HG03354 (cell line): ENCODE measurements at regions not wholly inside any gene's neighbourhood (a gene's known extent, or its start where the extent isn't known, plus 50 kb on each side); places are given as distances from the start of the nearest gene placed in this dataset.

Experiments used
- ATAC-seq: cut with Tn5 transposase; IDR thresholded peaks from one replicate; pipeline ENCODE4 v1.9.1; 2021; ENCODE audit warnings: mild to moderate bottlenecking; ENCODE audit not compliant: unreplicated experiment, poor library complexity, severe bottlenecking

DNA sequence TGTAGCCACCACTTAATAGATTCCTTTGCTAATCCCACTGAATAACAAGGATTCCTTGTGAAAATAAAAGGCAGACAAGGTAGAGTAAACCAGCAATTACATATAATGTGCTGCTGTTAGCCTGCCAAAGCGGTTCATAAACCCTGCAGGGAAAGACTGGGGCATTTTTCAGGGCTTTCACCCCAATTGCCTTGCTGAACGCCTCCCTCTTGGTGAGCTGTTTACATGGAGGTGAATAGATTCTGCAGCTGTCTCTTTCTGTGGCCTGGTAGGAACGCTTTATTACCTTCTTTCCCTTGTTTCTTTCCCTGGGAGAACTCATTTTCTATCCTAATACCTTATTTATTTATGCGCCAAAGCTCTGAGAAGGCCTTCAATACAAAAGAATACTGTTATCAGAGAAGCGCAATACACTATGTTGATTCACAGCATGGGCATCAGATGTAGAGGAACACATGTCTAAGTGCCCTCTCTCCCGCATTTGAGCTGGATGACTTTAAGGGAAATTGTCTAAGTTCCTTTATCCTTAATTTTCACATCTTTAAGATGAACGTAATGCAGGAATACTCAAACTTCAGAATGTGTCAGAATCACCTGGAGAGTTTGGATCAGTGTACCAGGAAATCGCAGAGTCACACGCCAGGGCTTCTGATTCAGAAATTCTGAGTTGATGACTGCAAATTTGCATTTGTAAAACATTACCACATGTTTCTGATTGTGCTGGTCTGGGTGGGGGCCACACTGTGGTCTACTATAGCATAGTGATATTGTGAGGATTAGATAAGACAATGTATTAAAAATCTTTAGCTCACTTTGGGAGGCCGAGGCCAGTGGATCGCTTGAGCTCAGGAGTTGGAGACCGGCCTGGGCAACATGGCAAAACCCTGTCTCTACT, 1203.8 kb downstream of the SORCS3 start:
- ATAC-seq, result no peak

DNA sequence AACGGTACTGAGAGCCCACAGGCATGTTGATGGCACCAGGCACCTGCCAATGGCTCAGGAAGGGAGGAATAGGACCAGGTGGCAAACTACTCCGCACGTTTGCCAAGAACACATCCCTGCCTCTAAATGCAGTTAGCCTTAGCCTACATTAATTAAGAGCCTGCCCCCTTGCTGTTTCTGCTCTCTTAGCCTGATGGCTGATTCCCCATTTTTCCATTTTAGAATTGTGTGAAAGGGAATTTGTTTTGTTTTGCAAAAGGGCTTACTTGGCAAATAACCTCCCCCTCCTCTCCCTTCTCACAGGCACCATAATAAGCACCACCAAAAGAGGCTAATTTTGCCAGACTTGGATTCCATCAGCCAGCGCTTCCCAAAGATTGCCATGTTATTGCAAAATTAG, 1203.2 kb downstream of the SORCS3 start:
- no peak for ATAC-seq

DNA sequence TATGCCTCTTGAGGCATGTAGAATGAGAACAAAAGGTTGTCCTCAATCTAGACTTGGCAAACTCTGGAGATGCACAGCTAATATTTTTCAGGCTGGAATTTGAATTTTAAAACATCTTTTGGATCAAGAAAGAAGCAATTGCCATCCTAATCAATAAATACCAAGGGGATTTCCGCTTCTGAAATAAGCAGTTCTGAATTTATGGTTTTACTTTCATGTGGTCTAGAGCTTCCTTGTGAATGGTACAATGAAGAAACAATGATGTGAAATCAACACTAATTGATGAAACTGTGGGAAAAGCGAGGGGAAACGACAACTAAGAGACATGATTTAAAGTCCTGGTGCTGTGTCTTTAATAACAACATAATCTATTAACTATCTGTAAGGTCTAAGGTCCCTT, 1202.7 kb downstream of the SORCS3 start:
- no peak for ATAC-seq

DNA sequence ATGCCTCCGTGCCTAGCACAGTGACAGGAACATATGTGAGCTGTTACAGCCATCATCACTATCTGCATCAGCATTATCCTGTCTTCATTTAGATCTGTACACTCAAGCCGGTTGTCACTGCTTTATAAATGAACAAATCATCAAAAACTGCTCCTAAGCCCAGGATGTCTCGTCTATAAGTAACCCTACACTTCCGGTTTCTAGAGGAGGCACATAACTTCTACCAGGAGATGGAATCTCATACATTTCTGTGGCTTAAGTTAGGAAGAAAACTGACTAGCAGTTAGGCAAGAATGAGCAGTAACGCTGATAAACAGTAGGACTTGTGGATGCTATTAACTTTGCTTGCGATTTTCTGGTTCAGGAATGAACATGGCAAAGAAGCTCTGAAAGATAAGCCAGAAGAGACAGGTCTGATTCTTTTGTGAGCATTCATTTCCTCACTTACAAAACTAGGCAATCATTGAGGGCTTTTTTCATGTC, 1199.2 kb downstream of the SORCS3 start:
- ATAC-seq, result no peak

DNA sequence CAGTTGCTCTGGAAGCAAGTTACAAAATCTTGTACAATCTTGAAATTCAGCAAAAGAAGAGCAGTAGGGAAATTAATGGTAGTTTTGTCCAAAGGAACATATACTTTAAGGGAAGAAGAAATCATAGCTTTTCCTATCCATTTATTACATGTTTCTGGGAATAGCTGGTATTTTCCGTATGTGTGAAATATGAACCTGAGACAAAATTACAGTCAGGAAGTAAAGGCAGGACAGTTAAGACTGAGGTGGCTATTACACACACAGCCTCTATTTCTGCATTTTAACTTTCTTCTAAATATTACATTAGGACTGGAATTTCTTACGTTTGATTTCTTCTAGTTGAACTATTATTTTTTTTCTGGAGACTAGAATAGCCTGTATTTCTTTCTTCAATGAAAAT, 1197.3 kb downstream of the SORCS3 start:
- no peak for ATAC-seq

DNA sequence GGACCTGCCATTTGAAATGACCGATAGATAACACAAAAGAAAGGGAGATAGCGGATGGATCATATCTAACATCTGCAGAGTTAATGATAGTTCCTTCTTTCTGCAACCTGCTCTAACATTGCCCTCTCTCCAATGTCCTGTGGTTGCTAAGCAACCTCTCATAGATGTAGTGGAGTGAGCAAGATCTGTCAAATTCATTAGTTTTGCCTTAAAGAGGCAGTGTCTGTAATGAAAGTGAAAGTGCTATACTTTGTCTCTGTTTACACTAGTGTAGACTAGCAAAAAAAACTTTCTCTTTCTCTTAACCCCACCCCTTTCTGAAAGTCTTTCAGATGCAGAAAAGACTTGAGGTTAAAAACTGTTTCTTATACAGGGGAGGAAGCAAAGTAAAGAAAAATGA, 1196.9 kb downstream of the SORCS3 start:
- peak; percentile 94 for ATAC-seq

DNA sequence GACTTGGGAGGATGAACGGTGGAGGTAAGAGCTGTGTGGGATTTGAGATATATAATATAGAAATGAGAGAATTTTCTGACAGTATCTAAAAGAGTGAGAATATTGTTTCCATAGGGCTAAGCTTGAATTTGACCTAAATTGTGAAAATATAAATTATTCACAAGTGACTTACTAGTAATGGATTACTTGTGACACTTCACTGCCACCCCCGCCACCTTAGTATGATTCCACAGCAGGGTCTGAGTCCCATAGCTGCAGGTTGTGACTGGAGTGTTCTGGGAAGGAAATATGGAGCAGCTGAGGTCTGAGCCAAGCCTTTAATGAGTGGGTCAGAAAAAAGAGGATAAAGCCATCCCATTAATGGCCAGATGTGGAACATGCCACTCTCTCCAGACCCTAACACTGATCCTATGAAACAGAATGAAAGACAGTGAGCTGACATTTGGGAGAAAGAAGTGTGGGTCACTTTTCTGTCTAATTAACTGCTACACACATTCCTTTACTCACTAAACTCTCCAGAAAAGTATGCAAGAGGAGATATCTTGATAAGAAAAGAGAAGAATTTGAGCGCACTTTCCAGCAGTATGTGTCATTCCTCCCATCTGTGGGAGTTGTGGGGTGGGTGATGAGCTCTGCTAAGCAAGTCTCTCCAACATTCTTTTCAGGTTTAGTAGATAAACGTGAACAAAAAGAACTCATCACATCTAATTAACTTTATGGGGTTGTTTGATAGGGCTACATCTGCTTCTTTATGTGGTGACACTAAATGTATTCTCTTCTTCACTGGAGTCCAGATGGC, 1193.4 kb downstream of the SORCS3 start:
- ATAC-seq, result no peak

DNA sequence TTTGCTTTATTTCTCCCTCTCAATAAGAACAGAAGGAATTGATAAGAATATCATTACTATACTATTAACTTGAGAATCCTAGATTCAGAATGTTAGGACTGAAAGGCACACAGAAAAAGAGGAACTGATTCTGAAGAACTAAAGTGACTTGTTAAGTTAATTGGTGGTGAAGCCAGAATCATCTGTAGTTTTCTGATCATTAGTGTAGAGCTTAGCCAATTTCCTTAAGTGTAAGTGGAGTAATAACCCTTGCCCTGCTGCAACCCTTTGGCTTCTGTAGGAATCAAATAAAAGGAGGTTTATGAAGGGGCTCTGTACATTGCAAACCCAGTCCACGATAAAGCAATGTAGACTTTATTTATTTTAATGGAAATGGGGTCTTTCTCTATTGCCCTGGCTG, 1186.0 kb downstream of the SORCS3 start:
- no peak for ATAC-seq

DNA sequence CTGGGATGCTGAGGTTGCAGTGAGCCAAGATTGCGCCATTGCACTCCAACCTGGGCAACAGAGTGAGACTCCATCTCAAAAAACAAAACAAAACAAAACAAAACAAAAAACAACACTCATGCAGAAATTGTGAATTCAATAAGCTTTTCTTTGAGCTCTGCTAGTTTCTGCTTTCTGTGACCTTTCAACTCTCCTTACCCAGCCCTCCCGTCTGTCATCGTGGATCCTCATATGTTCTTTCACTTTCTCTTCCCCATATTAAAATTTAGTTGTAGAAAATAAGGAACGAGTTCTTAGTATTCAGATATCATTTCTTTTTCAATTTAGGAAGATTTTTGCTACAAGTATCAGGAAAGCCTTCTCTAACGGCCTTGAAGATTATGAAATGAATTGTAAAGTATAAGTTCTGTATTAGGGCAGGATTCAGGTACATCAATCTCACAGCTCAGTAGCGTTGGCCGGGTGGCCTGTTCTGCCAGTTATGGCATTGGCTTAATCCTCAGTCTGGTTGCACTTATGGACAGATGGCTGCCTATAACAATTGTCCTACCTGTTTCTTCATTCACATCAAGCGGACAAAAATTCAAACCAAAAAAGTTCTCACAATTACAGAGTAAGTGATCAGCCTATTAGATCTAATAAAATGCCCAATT, 1167.0 kb downstream of the SORCS3 start:
- ATAC-seq, result no peak

DNA sequence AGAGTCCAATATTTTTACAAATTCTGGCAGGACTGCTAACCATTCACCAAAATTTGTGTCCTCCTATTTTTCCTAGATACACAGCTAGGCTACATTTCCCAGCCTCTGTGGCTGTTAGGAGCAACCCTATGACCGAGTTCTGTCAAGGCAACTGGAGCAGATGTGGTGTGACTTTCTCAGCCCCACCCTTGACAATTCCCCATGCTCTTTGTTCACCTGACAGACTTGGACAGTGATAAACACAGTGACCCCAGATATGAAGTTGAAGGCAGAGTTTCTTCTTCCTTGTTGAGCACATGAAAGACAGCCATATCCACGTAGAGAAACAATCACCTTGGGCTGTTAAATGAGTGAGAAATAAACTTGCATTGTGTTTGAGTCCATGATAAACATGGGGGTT, 1162.1 kb downstream of the SORCS3 start:
- no peak for ATAC-seq

DNA sequence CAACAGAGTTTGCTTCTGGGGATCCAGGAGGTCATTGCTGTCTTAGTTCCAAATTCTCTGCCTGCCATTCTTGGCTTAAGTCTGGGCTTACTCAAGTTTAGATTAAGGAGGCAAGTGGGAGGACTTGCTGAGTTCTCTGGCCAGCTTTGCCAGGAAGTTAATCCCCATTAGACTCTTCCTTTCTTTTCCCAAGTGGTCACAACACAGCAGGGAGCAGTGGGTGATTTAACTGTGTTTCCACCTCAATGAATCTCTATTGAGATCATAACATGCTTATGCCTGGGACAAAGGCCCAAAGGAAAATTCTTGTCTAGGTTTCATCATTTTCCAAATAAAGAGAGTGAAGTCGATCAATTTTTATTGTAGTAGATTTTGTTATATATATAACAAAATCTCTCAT, 1159.6 kb downstream of the SORCS3 start:
- ATAC-seq, result no peak

DNA sequence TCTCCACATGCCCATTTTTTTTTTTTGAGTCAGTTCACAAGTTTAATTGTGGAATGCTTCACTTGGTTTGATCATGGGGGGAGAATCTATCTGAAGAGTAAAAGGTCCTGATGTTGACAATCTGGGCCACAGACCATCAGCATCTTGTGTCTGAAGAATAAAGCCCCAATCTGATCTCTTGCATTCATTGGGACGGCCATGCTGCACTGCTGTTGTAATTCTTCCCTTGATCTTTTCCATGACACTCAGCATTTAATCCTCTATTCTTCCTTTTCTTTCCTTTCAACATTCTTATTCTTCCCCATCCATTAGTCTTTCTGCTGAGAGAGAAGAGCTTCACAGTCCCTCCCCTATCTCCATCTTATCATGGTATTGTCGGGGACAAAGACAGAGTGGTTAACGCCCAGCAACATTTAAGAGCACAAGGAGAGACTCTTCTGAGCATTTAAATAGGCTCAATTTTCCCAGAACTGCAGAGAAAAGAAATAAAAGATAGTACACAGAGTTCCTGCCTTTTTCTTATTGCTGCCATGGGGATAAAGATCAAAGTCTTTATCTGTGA, 1157.3 kb downstream of the SORCS3 start:
- no peak for ATAC-seq

DNA sequence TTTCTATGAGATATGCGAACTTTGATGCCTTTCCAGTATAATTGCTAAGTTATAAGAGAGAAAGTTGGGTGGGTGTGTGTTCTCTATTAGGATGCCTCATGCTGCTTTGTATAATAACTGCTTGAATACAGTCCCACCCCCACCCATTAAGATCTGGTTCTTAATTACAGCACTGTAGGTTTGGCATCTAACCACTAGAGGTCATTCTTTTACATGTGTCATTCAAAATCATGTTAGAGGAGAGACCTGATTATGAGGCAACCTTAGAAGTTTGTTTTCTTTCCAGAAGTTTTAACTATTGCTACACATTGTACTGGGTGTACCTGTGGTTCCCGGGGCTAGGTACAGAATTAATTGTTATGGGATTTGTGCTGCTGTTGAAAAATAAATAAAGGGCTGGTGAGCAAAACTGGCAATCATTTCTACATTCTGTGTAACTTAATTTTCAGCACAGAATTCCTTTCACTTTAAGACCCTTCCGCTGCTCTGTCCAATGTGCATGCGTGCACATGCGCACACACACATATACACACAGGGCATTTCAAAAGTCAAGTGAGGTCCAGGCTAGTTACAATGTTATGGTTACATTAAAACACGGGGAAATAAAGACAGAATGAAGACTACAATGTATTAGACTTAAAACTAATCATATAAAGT, 1156.3 kb downstream of the SORCS3 start:
- ATAC-seq, result peak; percentile 78

DNA sequence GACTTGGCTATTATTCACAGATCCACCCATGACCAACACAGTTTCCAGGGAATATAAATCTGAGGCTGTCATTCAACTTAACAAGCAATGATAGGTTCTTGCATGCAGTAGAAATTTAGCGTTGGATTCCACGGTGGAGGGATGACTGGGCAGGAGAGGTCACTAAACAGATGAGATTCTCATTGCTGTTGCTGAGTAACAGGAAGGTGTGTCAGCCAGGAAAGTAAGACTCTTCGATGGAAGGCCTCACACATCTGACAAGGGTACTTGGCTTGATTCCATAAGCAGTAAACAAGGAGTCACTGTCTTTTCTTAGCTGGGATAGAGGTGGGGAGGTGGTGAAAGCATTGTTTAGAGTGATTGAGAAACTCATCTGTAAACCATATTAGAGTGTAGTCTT, 1152.0 kb downstream of the SORCS3 start:
- ATAC-seq, result no peak

DNA sequence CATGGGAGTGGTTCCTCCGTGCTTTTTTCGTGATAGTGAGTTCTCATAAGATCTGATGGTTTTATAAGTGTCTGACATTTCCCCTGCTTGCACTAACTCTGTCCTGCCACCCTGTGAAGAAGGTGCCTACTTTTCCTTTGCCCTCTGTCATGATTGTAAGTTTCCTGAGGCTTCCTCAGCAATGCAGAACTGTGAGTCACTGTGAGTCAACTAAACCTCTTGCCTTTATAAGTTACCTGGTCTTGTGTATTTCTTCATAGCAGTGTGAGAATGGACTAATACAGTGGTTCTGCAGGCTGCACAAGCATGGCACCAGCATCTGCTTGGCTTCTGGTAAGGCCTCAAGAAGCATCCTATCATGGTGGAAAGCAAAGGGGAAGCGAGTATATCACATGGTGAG, 1144.6 kb downstream of the SORCS3 start:
- no peak for ATAC-seq

DNA sequence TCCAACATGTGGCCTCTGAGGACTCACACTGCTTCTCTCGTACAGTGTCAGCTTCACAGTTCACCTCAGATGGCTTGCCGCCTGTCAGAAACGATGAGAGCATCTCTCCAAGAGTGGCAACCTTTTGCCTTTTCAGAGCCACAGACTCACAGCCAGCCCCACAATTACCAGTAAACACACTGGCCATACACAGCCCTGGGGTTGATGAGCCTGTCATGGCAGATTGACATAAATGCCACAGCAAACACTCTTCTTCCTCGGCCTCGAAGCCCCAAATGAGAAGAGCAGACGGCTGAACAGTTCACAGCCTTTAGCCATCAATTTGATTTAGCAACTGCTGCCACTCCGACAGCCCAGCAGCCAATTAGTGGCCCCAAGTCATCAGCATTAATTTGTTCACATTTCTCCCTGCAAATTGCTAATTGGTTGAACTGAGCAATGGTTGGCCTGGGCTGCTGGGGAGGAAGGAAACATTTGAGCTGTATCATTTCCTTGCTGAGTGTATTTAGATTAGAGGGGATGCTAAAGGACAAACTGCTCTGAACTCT, 1142.9 kb downstream of the SORCS3 start:
- ATAC-seq, result no peak

DNA sequence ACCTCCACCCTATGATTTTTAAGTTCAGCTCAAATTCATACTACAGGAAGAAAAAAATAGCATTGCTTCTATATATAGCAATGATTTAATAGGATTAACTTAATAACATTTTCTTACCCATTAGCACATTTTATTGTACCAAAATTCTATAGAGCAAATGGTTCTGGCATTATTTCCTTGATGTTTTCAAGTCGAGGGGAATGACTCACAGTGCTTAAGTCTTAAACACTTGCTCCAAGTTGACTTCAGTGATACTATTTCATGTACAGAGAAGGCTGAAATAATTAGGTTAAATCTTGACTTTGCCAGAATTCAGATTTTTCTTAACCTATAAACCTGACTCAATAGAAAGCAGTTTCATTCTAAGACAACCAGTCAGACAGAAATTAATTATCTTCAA, 1133.8 kb downstream of the SORCS3 start:
- no peak for ATAC-seq

DNA sequence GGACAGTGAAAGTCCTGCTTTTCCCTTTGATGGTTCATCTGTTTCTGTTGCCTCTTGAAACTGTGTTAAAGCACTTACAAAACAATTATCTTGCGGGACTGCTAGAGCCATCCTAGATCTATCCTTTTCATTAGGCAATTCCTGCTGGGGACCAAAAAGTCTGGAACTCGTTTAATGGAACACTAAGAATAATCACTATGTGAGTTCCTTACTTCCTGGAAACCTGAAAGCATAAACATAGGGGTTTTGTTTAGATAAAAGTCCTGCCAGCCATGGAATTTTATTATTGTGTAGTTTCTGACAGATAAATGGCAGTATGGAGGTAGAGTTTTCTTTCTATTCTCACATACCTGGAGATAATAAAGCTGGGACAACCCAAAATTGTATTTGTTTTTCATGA, 1133.3 kb downstream of the SORCS3 start:
- no peak for ATAC-seq

DNA sequence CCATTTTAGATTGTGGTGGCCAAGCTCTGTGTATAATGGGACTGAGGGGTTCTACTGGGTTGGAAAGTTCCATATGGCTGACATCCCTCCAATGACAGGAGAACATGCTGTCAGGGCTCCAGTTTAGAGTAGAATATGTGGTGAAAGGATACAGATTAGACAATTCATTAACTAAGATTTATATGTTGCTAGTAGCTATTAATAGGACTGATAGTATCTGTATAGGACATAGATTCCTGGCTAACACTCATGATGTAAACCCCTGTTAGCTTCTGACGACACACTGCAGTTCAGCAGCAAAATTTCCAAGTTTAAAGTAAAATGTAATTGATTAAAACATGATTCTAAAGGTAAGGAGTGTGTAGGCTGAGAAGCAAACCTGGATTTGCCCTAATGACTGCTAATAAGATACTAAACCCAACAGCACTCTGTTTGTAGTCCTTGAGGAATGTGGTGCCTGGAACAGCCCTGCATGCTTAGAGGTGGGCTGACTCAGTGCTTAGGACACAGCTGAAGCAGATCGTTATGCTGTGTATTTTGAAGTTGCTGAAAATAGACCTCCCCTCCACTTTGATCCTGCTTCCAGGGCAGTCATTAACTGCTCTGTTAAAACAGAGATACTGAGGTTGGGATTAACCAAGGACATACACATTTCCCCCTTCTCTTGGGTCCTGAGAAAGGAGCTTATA, 1129.6 kb downstream of the SORCS3 start:
- no peak for ATAC-seq
